IMR-90 (cell line): ENCODE measurements at regions not wholly inside any gene's neighbourhood (a gene's known extent, or its start where the extent isn't known, plus 50 kb on each side); places are given as distances from the start of the nearest gene placed in this dataset.

Experiments
- ATAC-seq: fragments of 200-7000 bp; cut with Tn5 transposase; 2 replicates; pipeline ENCODE4 v1.9.1; 2020; ENCODE audit warnings: low read depth, mild to moderate bottlenecking, moderate library complexity
- BruUV-seq: library from RNA; stranded (reverse); fragments of 400-500 nt; replicated peaks from 2 replicates; lab custom pipeline; 2021; lab: Mats Ljungman, UMichigan
- CTCF ChIA-PET: fragments of 300-600 bp; formaldehyde crosslinking; extraction: SDS; loops from one replicate; lab custom pipeline; 2021; ENCODE audit warnings: antibody characterized with exemption; lab: Yijun Ruan, JAX
- POLR2A ChIA-PET: fragments of 300-600 bp; sonication (Branson Sonifier 250); formaldehyde crosslinking; loops from one replicate; lab custom pipeline; 2022; ENCODE audit warnings: antibody characterized with exemption; ENCODE audit not compliant: unreplicated experiment; lab: Charles Lee
- DNase-seq: peaks from one replicate; pipeline ENCODE4 v3.0.0; 2013
- H2AFZ ChIP-seq: replicated peaks from 2 replicates; pipeline ENCODE3; 2013; ENCODE audit warnings: low read length, mild to moderate bottlenecking; ENCODE audit not compliant: poor library complexity
- H2AK5ac ChIP-seq: 2 replicates; pipeline ENCODE4 v1.6.1; 2013; ENCODE audit warnings: low read depth, low read length, inconsistent platforms
- H2AK9ac ChIP-seq: replicated peaks from 2 replicates; pipeline ENCODE3; 2013; ENCODE audit warnings: mild to moderate bottlenecking, low read depth, low read length, moderate library complexity; ENCODE audit not compliant: poor library complexity
- H2BK120ac ChIP-seq: 2 replicates; pipeline ENCODE4 v1.6.1; 2013; ENCODE audit warnings: low read depth, low read length, inconsistent platforms
- H2BK15ac ChIP-seq: 3 replicates; pipeline ENCODE4 v1.6.1; 2013; ENCODE audit warnings: low read depth, low read length, inconsistent platforms
- H2BK20ac ChIP-seq: 2 replicates; pipeline ENCODE4 v1.6.1; 2013; ENCODE audit warnings: low read depth, mild to moderate bottlenecking, inconsistent platforms, low read length, moderate library complexity
- H2BK5ac ChIP-seq: 2 replicates; pipeline ENCODE4 v1.6.1; 2013; ENCODE audit warnings: mild to moderate bottlenecking, low read depth, low read length, inconsistent platforms; ENCODE audit not compliant: poor library complexity, severe bottlenecking
- H3K14ac ChIP-seq: replicated peaks from 2 replicates; pipeline ENCODE4 v1.6.1; 2013; ENCODE audit warnings: low read depth, low read length, inconsistent platforms
- H3K18ac ChIP-seq: 2 replicates; pipeline ENCODE4 v1.6.1; 2013; ENCODE audit warnings: low read depth, low read length, control low read depth
- H3K23ac ChIP-seq: 2 replicates; pipeline ENCODE4 v1.6.1; 2013; ENCODE audit warnings: low read depth, low read length, inconsistent platforms
- H3K27ac ChIP-seq: 2 replicates; pipeline ENCODE4 v1.5.1; 2013; ENCODE audit warnings: mild to moderate bottlenecking, control low read depth, low read length; ENCODE audit not compliant: insufficient read depth
- H3K27me3 ChIP-seq: 2 replicates; pipeline ENCODE4 v1.6.1; 2013; ENCODE audit warnings: low read length; ENCODE audit not compliant: control insufficient read depth, insufficient read depth
- H3K36me3 ChIP-seq: 2 replicates; pipeline ENCODE4 v1.6.1; 2013; ENCODE audit warnings: low read length, mixed read lengths; ENCODE audit not compliant: control insufficient read depth, insufficient read depth
- H3K4ac ChIP-seq: 2 replicates; pipeline ENCODE4 v1.6.1; 2013; ENCODE audit warnings: low read depth, low read length, inconsistent platforms
- H3K4me1 ChIP-seq: 2 replicates; pipeline ENCODE4 v1.6.1; 2013; ENCODE audit warnings: low read length, mixed read lengths; ENCODE audit not compliant: control insufficient read depth, insufficient read depth
- H3K4me2 ChIP-seq: 2 replicates; pipeline ENCODE4 v1.6.1; 2013; ENCODE audit warnings: low read depth, mild to moderate bottlenecking, control low read depth, low read length, moderate library complexity
- H3K4me3 ChIP-seq: 2 replicates; pipeline ENCODE4 v1.5.1; 2013; ENCODE audit warnings: low read depth, mild to moderate bottlenecking, control low read depth, low read length, moderate library complexity; ENCODE audit not compliant: insufficient read depth
- H3K56ac ChIP-seq: 2 replicates; pipeline ENCODE4 v1.6.1; 2013; ENCODE audit warnings: low read length, inconsistent platforms; ENCODE audit not compliant: insufficient read depth; ENCODE audit errors: extremely low read depth
- H3K79me1 ChIP-seq, 2 experiments: 2 replicates each; pipeline ENCODE4 v1.6.1; 2013; ENCODE audit warnings: low read length in 2 of 2, inconsistent platforms in 1 of 2, low read depth in 1 of 2
- H3K9ac ChIP-seq: 2 replicates; pipeline ENCODE4 v1.6.1; 2013; ENCODE audit warnings: low read depth, low read length, control low read depth
- H3K9me1 ChIP-seq: 2 replicates; pipeline ENCODE4 v1.6.1; 2013; ENCODE audit warnings: low read length, inconsistent platforms; ENCODE audit not compliant: insufficient read depth
- H3K9me3 ChIP-seq: 2 replicates; pipeline ENCODE4 v1.6.1; 2013; ENCODE audit warnings: low read length; ENCODE audit not compliant: control insufficient read depth, insufficient read depth
- H4K20me1 ChIP-seq: 2 replicates; pipeline ENCODE4 v1.6.1; 2013; ENCODE audit warnings: low read length, inconsistent platforms; ENCODE audit not compliant: insufficient read depth
- H4K5ac ChIP-seq: 2 replicates; pipeline ENCODE4 v1.6.1; 2013; ENCODE audit warnings: mild to moderate bottlenecking, low read depth, low read length, control low read depth
- H4K8ac ChIP-seq, 2 experiments: 2 replicates each; pipeline ENCODE4 v1.6.1; 2013; ENCODE audit warnings: low read depth in 2 of 2, low read length in 2 of 2, control low read depth in 1 of 2, inconsistent platforms in 1 of 2
- H4K91ac ChIP-seq: 2 replicates; pipeline ENCODE4 v1.6.1; 2013; ENCODE audit warnings: low read depth, low read length, inconsistent platforms; ENCODE audit not compliant: insufficient read depth
- CEBPB ChIP-seq: IDR thresholded peaks from 2 replicates; pipeline ENCODE4 v1.6.1; 2012; ENCODE audit warnings: low read depth, low read length, improper control_type of control experiment
- CHD1 ChIP-seq: IDR thresholded peaks from 2 replicates; pipeline ENCODE4 v1.6.1; 2012; ENCODE audit warnings: low read depth, low read length, improper control_type of control experiment
- CTCF ChIP-seq: conservative IDR thresholded peaks from 2 replicates; pipeline ENCODE4 v1.5.1; 2012; ENCODE audit warnings: mild to moderate bottlenecking, low read depth, low read length, improper control_type of control experiment
- MAFK ChIP-seq: IDR thresholded peaks from 2 replicates; pipeline ENCODE4 v1.6.1; 2012; ENCODE audit warnings: low read depth, low read length, improper control_type of control experiment
- MAZ ChIP-seq: IDR thresholded peaks from 2 replicates; pipeline ENCODE4 v1.6.1; 2012; ENCODE audit warnings: low read depth, mild to moderate bottlenecking, low read length, improper control_type of control experiment, moderate library complexity, borderline replicate concordance
- MXI1 ChIP-seq: IDR thresholded peaks from 2 replicates; pipeline ENCODE4 v1.6.1; 2012; ENCODE audit warnings: low read depth, mild to moderate bottlenecking, low read length, moderate library complexity, borderline replicate concordance
- NFE2L2 ChIP-seq: fragments of 150-350 bp; IDR thresholded peaks from 2 replicates; pipeline ENCODE4 v1.6.1; 2016; ENCODE audit warnings: low read depth, mild to moderate bottlenecking, low read length
- POLR2A ChIP-seq: IDR thresholded peaks from 2 replicates; pipeline ENCODE4 v1.6.1; 2012; ENCODE audit warnings: mild to moderate bottlenecking, low read depth, low read length
- RAD21 ChIP-seq: IDR thresholded peaks from 2 replicates; pipeline ENCODE4 v1.6.1; 2012; ENCODE audit warnings: low read length, improper control_type of control experiment
- RCOR1 ChIP-seq: IDR thresholded peaks from 2 replicates; pipeline ENCODE4 v1.6.1; 2012; ENCODE audit warnings: mild to moderate bottlenecking, low read length, improper control_type of control experiment; ENCODE audit not compliant: insufficient replicate concordance
- SMC3 ChIP-seq: fragments of 150-350 bp; IDR thresholded peaks from 2 replicates; pipeline ENCODE4 v1.6.1; 2016; ENCODE audit warnings: low read depth, mild to moderate bottlenecking, antibody characterized with exemption, low read length, moderate library complexity
- USF2 ChIP-seq: fragments of 150-350 bp; IDR thresholded peaks from 2 replicates; pipeline ENCODE4 v1.6.1; 2017; ENCODE audit warnings: mild to moderate bottlenecking, antibody characterized with exemption, low read length, low read depth
- WGBS, 2 experiments: methylation state at CpG; one replicate each; pipeline versions ENCODE4 v1.1.5 to v1.1.7; 2013; ENCODE audit warnings: missing lambda C conversion rate in 2 of 2; ENCODE audit not compliant: insufficient read length in 1 of 2; ENCODE audit errors: extremely low coverage in 2 of 2; 5-methylcytosine and 5-hydroxymethylcytosine counted together
- dilution Hi-C: fragments of 300-500 bp; cut with HindIII; formaldehyde crosslinking; loops from one replicate; pipeline ENCODE4 v1.14.3; 2018; ENCODE audit warnings: low sequenced_read_pairs; ENCODE audit not compliant: unreplicated experiment
- in situ Hi-C: fragments of 300-500 bp; cut with MboI; formaldehyde crosslinking; loops from 3 replicates; pipeline ENCODE4 v1.14.3; 2019; ENCODE audit warnings: low sequenced_read_pairs, inconsistent platforms, mixed read lengths
- intact Hi-C: fragments of 100-400 bp; cut with micrococcal nuclease; formaldehyde crosslinking; loops from 2 replicates; pipeline ENCODE4 v1.10.0; 2022

DNA sequence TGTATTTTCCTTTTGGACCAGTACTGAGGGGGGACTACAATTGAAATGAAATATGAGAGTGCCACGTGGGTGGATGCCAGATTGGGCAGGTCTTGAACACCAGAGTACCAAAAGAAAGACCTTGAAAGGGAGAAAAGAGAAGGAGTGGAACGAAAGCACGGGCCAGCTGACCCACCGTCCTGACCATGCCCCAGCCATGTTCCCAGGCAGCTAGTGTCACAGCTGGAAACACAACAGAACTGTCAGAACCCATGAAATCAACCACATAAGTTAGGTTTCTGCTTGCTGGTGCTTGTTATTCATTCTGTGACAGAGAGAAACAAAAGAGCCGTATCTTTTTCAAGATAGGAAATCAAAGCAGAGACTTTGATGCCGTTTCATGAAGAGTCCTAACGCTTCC is 268.8 kb downstream of the MEX3B start:
- no peak overlapping the region for H3K4ac ChIP-seq
- H4K5ac ChIP-seq, result no peak overlapping the region
- H2AK9ac ChIP-seq, result no peak overlapping the region
- ChIA-PET POLR2A (no interaction called here), CTCF (no interaction called here)
- H3K36me3 ChIP-seq, result no peaks in the 10 kb centered on the region
- H3K9ac ChIP-seq, result no peak overlapping the region
- H4K91ac ChIP-seq, result no peak overlapping the region
- no peak overlapping the region for H3K18ac ChIP-seq
- H3K79me1 ChIP-seq, result no peaks in the 10 kb centered on the region
- no peak for ATAC-seq
- no peak overlapping the region for H2BK15ac ChIP-seq
- no peak for DNase-seq
- 33% methylated on average over 1 of the region's 7 CpGs; no CpG with 5 or more reads in 1 of the 2 experiments for WGBS, 2 experiments
- in situ Hi-C loops, result no loop called here
- H4K20me1 ChIP-seq, result no peaks in the 10 kb centered on the region
- no peak overlapping the region for H3K4me3 ChIP-seq
- H2AFZ ChIP-seq, result no peak overlapping the region
- dilution Hi-C loops, result no loop called here
- no peak overlapping the region for H3K56ac ChIP-seq
- H3K4me2 ChIP-seq, result no peak overlapping the region
- H3K27ac ChIP-seq, result no peak overlapping the region
- H4K8ac ChIP-seq, result no peak overlapping the region
- H3K4me1 ChIP-seq, result no peaks in the 10 kb centered on the region
- TF ChIP-seq SMC3 (no peak), MAZ (no peak), CHD1 (no peak), RAD21 (no peak), CTCF (no peak), CEBPB (no peak), NFE2L2 (no peak), MAFK (no peak), MXI1 (no peak), USF2 (no peak), RCOR1 (no peak), POLR2A (no peak)
- H3K9me3 ChIP-seq, result no peaks in the 10 kb centered on the region
- H2BK120ac ChIP-seq, result no peak overlapping the region
- no TSS peak for BruUV-seq
- intact Hi-C loops, result no loop called here
- no peak overlapping the region for H2BK20ac ChIP-seq
- no peak overlapping the region for H2AK5ac ChIP-seq
- peaks cover 5% of the 10 kb centered on the region; the same call in 1 of the 2 replicates for H3K27me3 ChIP-seq
- no peak overlapping the region for H3K14ac ChIP-seq
- H3K9me1 ChIP-seq, result no peaks in the 10 kb centered on the region
- H3K23ac ChIP-seq, result no peak overlapping the region
- no peak overlapping the region for H2BK5ac ChIP-seq
